ENCODE measurements at regions not wholly inside any gene's neighbourhood (a gene's known extent, or its start where the extent isn't known, plus 50 kb on each side); places are given as distances from the start of the nearest gene placed in this dataset.

DNA sequence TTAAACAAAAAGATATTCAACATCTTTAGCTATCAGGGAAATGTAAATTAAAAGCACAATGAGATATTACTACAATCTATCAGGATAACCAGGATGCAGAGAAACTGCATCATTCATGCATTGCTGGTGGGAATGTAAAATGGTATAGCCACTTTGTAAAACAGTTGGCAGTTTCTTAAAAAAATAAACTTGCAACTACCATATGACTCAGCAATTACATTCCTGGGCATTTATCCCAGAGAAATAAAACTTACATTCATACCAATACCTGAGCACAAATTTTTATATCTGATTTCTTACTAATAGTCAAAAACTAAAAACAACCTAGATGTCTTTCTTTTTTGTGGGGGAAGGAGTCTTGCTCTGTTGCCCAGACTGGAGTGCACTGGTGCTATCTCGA lies 190.3 kb upstream of the TAB2 start:
- no peak overlapping the region for H3K4me3 ChIP-seq (ENCODE audit: low read depth, low read length)
- TF ChIP-seq CTCF (IDR thresholded peaks at IDR 0.05; ENCODE audit: low read depth, low read length, missing control alignments): no peak
- no peak for DNase-seq (ENCODE audit: low read depth)

DNA sequence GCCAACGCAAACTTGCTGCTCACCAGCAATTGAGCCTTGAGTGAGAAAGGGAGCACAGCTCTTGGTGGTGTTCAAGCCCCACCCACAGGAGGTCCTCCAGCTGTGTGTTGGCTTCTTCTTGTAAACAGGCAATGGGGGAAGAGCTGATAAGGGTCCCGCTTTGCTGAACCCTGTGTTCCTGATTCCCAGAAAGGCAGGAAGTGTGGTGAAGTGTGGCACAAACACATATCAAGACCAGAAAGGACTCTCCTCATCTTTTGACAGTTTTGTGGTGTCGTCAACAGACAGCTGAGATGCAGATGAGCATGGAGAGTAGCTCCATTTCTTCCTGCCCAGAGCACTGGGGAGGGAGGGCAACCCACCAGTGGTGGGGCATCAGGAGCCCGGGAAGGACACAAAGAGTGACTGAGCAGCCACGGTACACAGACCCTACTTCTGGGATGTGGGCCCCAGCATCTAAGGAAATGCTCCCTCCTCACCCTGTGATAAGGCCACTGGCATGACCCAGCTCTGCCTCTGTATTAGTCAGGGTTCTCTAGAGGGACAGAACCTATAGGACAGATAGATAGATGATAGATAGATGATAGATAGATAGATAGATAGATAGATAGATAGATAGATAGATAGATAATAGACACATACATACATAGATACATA lies 188.9 kb upstream of the TAB2 start:
- TF ChIP-seq CTCF (IDR thresholded peaks at IDR 0.05; ENCODE audit: low read depth, low read length, missing control alignments): no peak
- no peak for DNase-seq (ENCODE audit: low read depth)
- H3K4me3 ChIP-seq (ENCODE audit: low read depth, low read length): no peak overlapping the region

DNA sequence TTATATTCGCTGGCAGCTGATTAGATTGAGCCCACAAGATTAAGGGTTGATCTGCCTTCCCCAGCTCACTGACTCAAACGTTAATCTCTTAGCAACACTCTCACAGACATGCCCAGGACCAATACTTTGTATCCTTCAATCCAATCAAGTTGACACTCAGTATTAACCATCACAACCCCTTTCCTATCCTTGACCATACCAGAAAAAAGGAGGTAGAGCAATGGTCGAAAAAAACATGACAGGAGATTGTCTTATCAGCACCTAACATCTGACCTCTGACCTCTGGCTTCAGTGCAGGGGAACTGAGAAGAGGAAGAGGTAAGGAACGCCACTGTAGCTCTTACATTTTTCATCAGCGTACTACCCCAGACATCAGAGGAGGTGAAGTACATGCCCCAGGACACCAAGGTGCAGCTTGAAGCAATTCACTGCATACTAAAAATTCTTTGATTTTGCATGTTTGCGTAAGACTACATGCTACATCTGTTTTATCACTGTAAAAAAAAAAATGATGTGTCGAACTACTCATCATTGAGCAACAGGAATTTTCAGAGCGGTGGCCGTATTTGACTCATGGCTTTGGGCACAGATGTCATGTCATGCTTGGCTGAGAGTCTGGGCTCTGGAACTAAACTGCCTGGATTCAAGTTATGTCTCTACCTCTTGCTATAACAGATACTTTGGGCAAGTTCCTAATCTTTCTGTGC lies 188.0 kb upstream of the TAB2 start:
- TF ChIP-seq CTCF (IDR thresholded peaks at IDR 0.05; ENCODE audit: low read depth, low read length, missing control alignments): no peak
- H3K4me3 ChIP-seq (ENCODE audit: low read depth, low read length): no peak overlapping the region
- no peak for DNase-seq (ENCODE audit: low read depth)

DNA sequence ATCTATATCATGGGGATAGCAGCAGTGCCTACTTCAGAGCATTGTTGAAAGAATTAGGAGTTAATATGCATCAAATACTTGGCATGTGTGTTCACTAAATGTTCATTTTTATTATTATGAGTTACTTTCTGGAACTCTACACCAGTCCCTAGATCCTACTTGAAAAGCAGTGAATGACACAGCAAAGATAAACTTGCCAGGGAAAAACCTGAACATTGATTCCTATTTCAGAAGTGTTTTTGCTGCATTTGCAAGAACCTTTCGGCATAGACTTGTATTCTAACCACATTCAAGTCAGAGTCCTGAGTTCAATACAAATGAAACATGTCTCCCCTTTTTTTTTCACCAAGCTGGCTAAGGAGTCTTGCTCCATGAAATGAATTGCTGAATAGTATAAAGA lies 187.4 kb upstream of the TAB2 start:
- TF ChIP-seq CTCF (IDR thresholded peaks at IDR 0.05; ENCODE audit: low read depth, low read length, missing control alignments): no peak
- no peak overlapping the region for H3K4me3 ChIP-seq (ENCODE audit: low read depth, low read length)
- DNase-seq (ENCODE audit: low read depth): no peak

- no peak overlapping the region for H3K4me3 ChIP-seq (ENCODE audit: low read depth, low read length)
- no peak for DNase-seq (ENCODE audit: low read depth)
- no peak for TF ChIP-seq CTCF (IDR thresholded peaks at IDR 0.05; ENCODE audit: low read depth, low read length, missing control alignments)
Observed at GRCh38 chr6:149130508-149130907, 187.0 kb upstream of the TAB2 start.

DNA sequence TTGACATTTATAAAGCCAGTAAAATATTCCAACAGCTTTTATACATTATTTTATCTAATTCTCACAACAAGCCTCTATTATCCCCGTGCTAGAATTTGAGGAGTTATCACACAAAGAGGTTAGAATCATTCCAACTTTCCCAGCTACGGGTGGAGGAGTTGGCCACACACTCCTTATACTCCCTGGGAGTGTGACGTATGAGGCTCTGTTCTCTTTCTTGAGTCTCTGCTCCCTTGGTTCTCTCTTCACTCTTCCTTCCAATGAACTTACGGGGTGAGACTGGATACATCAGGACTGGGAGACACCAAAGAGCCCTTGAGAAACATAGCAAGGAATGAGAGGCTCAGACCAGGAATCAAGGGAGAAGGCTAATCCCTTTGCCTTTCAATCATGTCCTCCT lies 185.6 kb upstream of the TAB2 start:
- TF ChIP-seq CTCF (IDR thresholded peaks at IDR 0.05; ENCODE audit: low read depth, low read length, missing control alignments): no peak
- DNase-seq (ENCODE audit: low read depth): no peak
- no peak overlapping the region for H3K4me3 ChIP-seq (ENCODE audit: low read depth, low read length)

DNA sequence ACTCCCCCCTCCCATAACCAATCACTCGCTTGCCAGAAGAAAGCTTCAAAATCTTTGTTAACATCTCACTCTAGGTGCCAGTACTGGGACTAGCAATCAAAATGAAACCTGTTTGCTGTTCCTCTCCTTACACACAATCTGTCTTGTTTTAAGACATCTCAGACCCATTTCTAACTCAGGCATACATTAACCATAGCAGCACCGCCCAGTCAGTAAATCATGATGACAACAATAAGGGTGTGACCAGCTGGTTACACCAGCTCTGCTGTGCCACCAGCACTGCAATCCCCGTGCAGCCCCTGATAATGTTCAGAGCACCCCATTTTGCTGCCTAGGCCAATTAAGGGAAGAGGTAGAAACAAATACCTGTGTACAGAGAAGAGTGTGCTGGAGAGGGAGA lies 185.2 kb upstream of the TAB2 start:
- H3K4me3 ChIP-seq (ENCODE audit: low read depth, low read length): no peak overlapping the region
- no peak for TF ChIP-seq CTCF (IDR thresholded peaks at IDR 0.05; ENCODE audit: low read depth, low read length, missing control alignments)
- DNase-seq (ENCODE audit: low read depth): no peak
